Adrenal gland (tissue), 9 donors: ENCODE measurements at regions not wholly inside any gene's neighbourhood (a gene's known extent, or its start where the extent isn't known, plus 50 kb on each side); places are given as distances from the start of the nearest gene placed in this dataset.

Experiments
- DNase-seq, 7 donors: peaks; one replicate each; pipeline ENCODE4 v3.0.0-alpha.2; 2019 to 2020
- H3K27ac ChIP-seq, 5 donors: fragments of 200-600 bp; sonication (generic) in 4 of 5; 1 replicate in 3 of 5; 2 replicates in 2 of 5; pipeline versions ENCODE4 v1.5.1 to v1.8.0; 2016 to 2020; ENCODE audit warnings: mild to moderate bottlenecking in 1 of 5
- H3K27me3 ChIP-seq: fragments of 200-600 bp; 2 replicates; pipeline ENCODE4 v1.8.0; 2021
- H3K36me3 ChIP-seq, 2 donors: fragments of 200-600 bp; replicated peaks in 1 of 2; 1 replicate in 1 of 2; 2 replicates in 1 of 2; pipeline versions ENCODE4 v1.5.1 to v1.8.0; 2018 to 2022
- H3K4me1 ChIP-seq, 2 donors: fragments of 200-600 bp; replicated peaks in 1 of 2; 1 replicate in 1 of 2; 2 replicates in 1 of 2; pipeline versions ENCODE4 v1.5.1 to v1.8.0; 2018 to 2021
- H3K4me3 ChIP-seq, 4 donors: fragments of 200-600 bp; sonication (generic) in 3 of 4; one replicate each; pipeline ENCODE4 v1.5.1; 2016 to 2018
- H3K9me3 ChIP-seq, 3 donors: fragments of 200-600 bp; sonication (generic) in 1 of 3; replicated peaks in 1 of 3; 1 replicate in 2 of 3; 2 replicates in 1 of 3; pipeline versions ENCODE4 v1.5.1 to v1.8.0; 2016 to 2021
- POLR2A ChIP-seq, 2 donors: fragments of 450-650 bp; IDR thresholded peaks; one replicate each; pipeline ENCODE4 v1.6.1; 2017; ENCODE audit warnings: antibody characterized with exemption in 2 of 2, mild to moderate bottlenecking in 2 of 2, moderate library complexity in 1 of 2
- WGBS, 4 donors: extraction: QIAGEN DNeasy Blood & Tissue Kit in 2 of 4; methylation state at CpG; one replicate each; pipeline versions ENCODE4 v1.1.5 to v1.1.7; 2013 to 2017; 5-methylcytosine and 5-hydroxymethylcytosine counted together
- intact Hi-C, 2 donors: fragments of 100-400 bp; cut with DNase I; formaldehyde crosslinking; loops; one replicate each; pipeline versions ENCODE4 v1.14.1 to v1.15.0; 2022 to 2023
- TF ChIP-seq, protein P1 (sequence below), 6 experiments: fragments of 450-650 bp in 4 of 6; fragments of 200-600 bp in 2 of 6; sonication (generic) in 1 of 6; IDR thresholded peaks; 1 replicate in 5 of 6; 2 replicates in 1 of 6; pipeline versions ENCODE4 v1.5.1 to v1.8.0; 2016 to 2021; ENCODE audit warnings: antibody characterized with exemption in 6 of 6, mild to moderate bottlenecking in 2 of 6, moderate library complexity in 1 of 6
- donor health status: healthy with polysubstance abuse.
- donor health status: Bipolar disorder and iron deficiency.
- donor health status: DM: yes; HTN: yes; CAD: no.
- donor health status: DM: no; HTN: no; CAD: no.
- donor health status: DM: no; HTN: no; CAD: no.

DNA sequence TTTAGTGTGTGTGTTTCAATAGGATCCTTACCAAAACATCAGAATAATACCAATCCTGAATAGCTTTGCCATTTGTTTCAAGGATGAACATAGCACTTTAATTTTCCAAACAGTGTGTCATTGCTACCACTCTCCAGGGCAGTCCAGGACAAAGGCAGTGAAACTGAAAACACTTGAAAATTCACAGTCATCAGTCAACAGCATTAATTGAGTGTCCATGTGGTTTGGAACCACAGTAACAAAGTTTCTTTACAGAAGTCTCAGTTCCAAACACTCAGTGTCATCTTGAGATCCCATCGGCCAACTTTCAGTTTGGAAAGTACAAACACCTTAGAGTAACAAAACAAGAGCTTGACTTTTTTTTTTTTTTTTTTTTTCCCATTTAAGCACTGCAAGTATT lies 228.4 kb upstream of the SOX5 start:
- DNase-seq: no peak
- intact Hi-C loops: no loop called here
- 85 to 91% (median 87%) methylated on average over 1 of the region's 1 CpG for WGBS, 4 donors
- Histone ChIP-seq H3K9me3 (no peaks in the 10 kb centered on the region), H3K27ac (no peak overlapping the region), H3K4me1 (no peaks in the 10 kb centered on the region), H3K36me3 (no peaks in the 10 kb centered on the region), H3K4me3 (no peak overlapping the region), H3K27me3 (no peaks in the 10 kb centered on the region)
- no peak for TF ChIP-seq POLR2A (IDR thresholded peaks at IDR 0.05)
- TF ChIP-seq, protein P1, sequence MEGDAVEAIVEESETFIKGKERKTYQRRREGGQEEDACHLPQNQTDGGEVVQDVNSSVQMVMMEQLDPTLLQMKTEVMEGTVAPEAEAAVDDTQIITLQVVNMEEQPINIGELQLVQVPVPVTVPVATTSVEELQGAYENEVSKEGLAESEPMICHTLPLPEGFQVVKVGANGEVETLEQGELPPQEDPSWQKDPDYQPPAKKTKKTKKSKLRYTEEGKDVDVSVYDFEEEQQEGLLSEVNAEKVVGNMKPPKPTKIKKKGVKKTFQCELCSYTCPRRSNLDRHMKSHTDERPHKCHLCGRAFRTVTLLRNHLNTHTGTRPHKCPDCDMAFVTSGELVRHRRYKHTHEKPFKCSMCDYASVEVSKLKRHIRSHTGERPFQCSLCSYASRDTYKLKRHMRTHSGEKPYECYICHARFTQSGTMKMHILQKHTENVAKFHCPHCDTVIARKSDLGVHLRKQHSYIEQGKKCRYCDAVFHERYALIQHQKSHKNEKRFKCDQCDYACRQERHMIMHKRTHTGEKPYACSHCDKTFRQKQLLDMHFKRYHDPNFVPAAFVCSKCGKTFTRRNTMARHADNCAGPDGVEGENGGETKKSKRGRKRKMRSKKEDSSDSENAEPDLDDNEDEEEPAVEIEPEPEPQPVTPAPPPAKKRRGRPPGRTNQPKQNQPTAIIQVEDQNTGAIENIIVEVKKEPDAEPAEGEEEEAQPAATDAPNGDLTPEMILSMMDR (IDR thresholded peaks at IDR 0.05): no peak

DNA sequence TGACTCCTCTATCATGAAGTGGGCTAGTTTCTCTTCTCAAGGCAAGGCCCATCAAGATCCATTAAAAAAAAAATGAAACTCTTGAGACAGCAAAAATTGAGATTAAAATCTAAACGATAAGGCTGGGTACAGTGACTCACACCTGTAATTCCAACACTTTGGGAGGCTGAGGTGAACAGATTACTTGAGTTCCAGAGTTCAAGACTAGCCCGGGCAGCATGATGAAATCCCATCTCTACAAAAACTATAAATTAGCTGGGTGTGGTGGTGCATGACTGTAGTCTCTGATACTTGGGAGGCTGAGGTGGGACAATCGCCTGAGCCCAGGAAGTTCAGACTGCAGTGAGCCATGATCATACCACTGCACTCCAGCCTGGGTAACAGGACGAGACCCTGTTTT lies 226.5 kb upstream of the SOX5 start:
- no peak for TF ChIP-seq POLR2A (IDR thresholded peaks at IDR 0.05)
- TF ChIP-seq, protein P1 (IDR thresholded peaks at IDR 0.05): no peak
- intact Hi-C loops: no loop called here
- Histone ChIP-seq H3K4me3 (no peak overlapping the region), H3K4me1 (no peaks in the 10 kb centered on the region), H3K9me3 (no peaks in the 10 kb centered on the region), H3K27ac (no peak overlapping the region), H3K36me3 (no peaks in the 10 kb centered on the region), H3K27me3 (no peaks in the 10 kb centered on the region)
- no peak for DNase-seq
- 63 to 89% (median 71%) methylated on average over 4 of the region's 4 CpGs for WGBS, 4 donors

DNA sequence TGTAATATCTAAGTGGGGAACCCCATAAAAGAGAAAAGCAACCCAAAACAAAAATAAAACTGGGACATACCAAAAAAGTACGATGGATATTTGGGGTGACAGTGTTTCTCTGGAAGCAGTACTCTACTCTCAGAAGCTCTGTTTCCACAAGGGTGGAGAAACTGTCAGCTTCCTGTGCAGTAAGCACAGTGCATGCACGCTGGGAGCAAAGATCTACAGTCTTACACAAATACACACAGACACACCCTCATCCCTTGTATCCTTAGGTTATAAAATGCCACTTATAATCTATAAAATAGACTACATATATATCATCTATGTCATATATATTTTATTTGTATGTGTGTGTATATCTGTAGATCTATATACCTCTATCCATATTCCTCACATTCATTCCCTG lies 225.8 kb upstream of the SOX5 start:
- Histone ChIP-seq H3K4me1 (no peaks in the 10 kb centered on the region), H3K4me3 (no peak overlapping the region), H3K9me3 (no peaks in the 10 kb centered on the region), H3K27me3 (no peaks in the 10 kb centered on the region), H3K36me3 (no peaks in the 10 kb centered on the region), H3K27ac (no peak overlapping the region)
- TF ChIP-seq, protein P1 (IDR thresholded peaks at IDR 0.05): no peak
- TF ChIP-seq POLR2A (IDR thresholded peaks at IDR 0.05): no peak
- intact Hi-C loops: no loop called here
- 71 to 90% (median 76%) methylated on average over 2 of the region's 2 CpGs for WGBS, 4 donors
- DNase-seq: no peak

DNA sequence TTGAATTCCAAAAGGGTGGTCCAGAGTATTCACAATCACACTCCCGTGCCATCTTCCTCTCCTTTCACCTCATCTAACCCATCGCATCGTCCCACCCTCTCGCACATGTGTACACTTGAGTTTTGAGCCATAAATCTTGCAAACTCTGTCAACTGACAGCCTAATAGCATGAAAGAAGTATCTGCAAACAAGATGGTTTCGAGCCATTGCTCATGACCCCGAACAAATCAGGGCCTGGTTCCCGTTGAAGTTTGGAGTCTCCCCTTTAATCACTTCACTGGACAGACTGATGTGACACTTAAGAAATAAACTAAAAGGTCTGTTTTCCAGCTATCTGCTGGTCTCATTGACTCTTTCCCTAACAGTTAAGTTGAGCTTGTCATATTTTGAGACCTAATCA lies 223.6 kb upstream of the SOX5 start:
- intact Hi-C loops: no loop called here

More for the DNA sequence above, 223.6 kb upstream of the SOX5 start:
- no peak overlapping the region for H3K27ac ChIP-seq
- no peaks in the 10 kb centered on the region for H3K9me3 ChIP-seq
- 49 to 64% (median 53%) methylated on average over 7 of the region's 7 CpGs for WGBS, 4 donors
- no peak for TF ChIP-seq POLR2A (IDR thresholded peaks at IDR 0.05)
- TF ChIP-seq, protein P1 (IDR thresholded peaks at IDR 0.05): no peak
- no peaks in the 10 kb centered on the region for H3K36me3 ChIP-seq
- no peak overlapping the region for H3K4me3 ChIP-seq
- H3K4me1 ChIP-seq: no peaks in the 10 kb centered on the region
- DNase-seq: no peak
- H3K27me3 ChIP-seq: no peaks in the 10 kb centered on the region
